Stimulated activated CD4-positive, alpha-beta T cell treated with anti-CD3 and anti-CD28 coated beads, Interleukin-4, amount 100 ng/mL, for 4 hours (primary cell): ENCODE measurements at regions not wholly inside any gene's neighbourhood (a gene's known extent, or its start where the extent isn't known, plus 50 kb on each side); places are given as distances from the start of the nearest gene placed in this dataset.

Source experiments
- DNase-seq, 2 experiments: peaks; one replicate each; pipeline ENCODE4 v3.0.0-alpha.2; 2020

GRCh38 chr22:49582678-49583077, 245.0 kb downstream of the BRD1 start:
- no peak for DNase-seq

DNA sequence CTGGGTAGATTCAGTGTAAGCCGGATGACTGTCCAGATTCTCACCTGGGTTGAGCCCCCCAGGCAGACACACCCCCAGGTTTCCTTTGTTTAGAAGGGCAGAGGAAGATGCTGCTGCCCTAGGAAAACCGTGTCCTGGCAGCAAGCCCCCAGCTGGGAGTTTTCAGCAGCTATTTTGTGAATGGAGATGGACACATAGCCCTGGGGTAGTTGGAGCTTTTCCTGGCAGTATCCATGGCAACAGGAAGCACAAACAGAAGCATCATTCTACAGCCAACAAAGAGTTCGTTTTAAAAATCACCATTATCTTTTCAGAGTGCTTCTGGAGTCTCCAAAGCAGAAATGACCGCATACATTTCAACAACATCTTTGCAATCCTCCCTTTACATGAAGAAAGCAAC, 245.5 kb downstream of the BRD1 start:
- DNase-seq, result no peak

DNA sequence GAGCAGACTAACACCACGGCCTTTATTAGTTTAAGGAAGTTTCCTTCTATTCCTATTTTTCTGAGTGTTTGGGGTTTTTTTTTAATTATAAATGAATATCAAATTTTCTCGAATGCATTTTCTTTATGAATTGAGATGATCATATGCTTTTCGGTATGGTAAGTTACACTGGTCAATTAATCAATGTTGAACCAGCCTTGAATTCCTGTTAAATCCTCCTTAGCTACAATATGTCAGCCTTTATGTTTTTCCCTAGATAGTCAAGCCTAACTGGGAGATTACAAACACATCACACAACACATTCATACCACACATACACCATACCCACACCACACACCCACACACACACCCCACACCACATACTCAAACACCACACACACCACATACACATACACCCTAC, 247.6 kb downstream of the BRD1 start:
- DNase-seq, result no peak

DNA sequence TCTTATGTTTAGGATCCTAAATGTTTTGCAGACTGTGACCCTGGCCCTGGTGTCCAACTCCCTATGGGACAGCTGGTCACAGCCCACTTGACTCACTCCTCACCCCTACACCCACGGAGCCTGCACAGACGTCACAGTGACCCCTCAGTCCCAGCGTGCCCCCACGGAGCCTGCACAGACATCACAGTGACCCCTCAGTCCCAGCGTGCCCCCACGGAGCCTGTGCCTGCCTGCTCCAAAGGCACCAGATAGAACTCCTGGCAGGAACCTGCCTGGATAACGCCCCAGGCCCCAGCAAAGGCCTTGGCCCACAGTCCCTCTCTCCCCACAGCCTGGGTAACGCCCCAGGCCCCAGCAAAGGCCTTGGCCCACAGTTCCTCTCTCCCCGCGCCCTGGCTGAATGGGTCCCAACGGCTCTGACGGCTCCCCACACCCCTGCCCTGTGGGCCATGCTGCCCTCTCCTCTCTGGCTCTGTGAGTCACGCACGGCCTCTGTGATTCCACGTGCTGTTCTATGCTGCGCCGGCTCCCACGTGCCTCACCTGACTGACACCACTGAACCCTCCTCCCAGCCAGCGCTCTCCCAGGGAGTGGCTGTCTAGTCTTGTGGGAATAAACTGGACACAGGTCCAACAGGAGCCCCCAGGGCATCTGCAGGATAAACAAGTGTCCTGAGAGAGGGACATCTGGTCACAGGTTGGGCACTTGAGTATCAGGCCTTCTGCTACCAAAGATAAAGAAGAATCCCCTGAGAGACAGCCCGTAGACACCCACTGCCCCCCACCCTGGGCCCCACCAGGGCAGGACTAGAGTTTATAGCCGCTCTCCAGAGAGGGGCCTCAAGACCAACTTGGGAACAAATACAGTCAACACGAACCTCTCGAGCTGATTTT, 250.3 kb downstream of the BRD1 start:
- DNase-seq, result no peak

GRCh38 chr22:49576241-49577141, 251.2 kb downstream of the BRD1 start:
- no peak for DNase-seq

DNA sequence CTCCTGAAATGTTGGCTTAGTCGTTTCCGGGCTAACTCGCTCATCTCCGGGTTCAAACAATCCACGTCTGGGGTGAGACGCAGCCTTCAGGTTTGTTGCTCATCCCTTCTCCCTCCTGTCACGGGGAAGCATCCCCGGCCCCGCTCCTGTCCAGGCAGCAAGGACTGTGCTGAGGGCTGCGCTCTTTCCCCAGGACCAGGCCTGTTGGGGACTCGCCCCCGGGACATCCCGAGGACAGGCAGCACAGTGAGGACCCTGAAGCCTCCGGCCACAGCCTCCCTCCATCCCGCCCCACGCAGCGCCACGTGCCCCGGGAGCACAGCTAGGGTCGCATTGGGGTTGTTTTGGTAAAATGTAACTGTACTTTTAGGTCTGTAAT, 252.0 kb downstream of the BRD1 start:
- no peak for DNase-seq

GRCh38 chr22:49574881-49575702, 252.6 kb downstream of the BRD1 start:
- DNase-seq, result no peak

DNA sequence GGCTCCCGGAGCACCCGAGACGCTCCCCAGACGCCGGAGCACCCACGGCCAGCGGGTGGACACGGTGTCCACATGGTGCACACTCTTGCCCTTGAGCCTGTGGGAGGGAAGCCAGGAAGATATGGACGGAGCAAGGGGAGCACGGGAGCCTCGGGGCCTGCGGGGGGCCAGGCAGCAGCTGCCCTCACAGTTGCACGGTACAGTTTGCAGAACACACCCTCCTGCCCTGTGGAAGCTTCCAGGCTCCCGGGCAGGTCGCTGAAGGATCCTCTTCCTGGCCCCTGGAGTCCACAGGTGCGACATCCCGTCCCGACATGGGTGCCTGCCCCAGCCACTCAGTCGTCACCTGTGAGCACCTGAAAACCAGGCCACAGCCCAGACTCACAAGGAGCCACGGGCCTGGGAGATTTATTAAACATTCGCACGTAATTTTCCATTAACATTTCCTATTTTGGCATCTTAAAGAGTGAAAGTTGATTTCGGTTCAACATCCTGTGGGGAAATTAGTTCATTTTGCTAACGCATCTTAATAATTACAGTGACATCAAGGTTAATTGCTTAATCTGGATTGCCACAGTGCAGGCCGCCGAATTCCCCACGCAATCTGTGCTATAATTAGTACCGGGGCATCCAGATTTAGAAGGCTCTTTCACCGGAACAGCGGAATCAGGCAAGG, 253.3 kb downstream of the BRD1 start:
- no peak for DNase-seq

DNA sequence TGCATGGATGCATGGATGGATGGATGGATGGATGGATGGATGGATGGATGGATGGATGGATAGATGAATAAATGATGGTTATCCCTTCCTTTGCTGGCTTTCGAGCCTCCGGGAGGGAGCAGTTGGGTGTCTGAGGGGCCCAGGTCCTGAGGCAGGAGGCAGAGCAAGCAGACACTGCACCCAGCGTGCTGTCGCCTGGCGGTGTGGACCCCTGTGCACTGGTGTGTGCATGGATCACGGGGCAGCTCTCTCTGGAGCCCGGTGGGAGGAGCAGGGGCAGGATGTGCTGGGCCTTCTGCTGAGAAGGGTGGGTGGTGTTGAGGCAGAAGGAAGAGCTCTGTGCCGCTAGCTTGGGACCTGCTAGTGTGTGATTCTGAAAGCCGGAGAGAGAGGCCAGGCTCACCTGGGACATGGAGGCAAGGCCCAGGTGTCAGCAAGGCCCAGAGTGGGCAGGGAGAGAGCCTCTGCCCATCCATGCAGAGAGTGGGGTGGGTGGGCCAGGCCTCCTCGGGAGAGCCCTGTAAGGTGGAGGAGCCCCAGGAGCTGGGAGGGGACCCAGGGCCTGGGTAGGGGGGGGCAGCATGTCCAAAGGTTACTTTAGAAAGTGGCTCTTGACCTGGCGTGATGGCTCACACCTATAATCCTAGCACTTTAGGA, 254.4 kb downstream of the BRD1 start:
- DNase-seq, result no peak

- DNase-seq, result no peak
Observed at GRCh38 chr22:49571326-49571725, 256.3 kb downstream of the BRD1 start.

DNA sequence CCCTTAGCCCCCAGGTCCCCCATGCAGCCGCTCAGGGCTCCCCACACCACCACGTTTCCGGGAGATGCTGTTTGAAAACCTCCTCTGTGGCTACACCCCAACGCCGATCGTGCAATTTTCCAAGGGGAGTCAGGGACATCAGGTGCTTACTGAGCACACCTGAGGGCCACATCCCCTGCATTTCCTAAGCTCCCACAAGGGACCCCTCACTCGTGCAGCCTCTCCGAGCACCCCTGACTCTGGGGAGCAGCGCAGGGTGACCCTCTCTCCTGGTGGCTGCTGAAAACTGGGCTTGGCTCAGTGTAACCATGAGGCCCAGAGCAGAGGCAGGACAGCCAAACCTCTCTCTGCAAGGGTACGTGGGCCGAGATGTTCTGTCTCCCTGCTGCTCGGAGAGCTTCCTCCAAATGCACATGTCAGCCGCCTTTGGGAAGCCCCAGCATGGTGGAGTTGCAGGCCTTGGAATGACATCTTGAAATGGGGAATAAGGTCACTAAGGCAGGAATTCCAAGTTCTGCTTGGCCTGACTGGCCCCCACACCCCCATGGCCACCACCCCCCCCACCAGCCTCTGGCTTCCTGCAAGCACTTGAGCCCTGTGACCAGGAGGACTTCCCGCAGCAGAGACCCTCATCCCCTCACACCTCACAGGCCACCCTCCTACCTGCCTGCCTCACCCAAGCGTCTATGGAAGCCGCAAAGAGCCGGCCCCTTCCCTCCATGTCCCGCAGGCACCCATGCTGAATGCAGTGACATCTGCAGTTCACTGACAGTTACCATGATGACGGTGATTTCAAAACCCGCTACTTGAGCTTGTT, 257.4 kb downstream of the BRD1 start:
- DNase-seq, result no peak

DNA sequence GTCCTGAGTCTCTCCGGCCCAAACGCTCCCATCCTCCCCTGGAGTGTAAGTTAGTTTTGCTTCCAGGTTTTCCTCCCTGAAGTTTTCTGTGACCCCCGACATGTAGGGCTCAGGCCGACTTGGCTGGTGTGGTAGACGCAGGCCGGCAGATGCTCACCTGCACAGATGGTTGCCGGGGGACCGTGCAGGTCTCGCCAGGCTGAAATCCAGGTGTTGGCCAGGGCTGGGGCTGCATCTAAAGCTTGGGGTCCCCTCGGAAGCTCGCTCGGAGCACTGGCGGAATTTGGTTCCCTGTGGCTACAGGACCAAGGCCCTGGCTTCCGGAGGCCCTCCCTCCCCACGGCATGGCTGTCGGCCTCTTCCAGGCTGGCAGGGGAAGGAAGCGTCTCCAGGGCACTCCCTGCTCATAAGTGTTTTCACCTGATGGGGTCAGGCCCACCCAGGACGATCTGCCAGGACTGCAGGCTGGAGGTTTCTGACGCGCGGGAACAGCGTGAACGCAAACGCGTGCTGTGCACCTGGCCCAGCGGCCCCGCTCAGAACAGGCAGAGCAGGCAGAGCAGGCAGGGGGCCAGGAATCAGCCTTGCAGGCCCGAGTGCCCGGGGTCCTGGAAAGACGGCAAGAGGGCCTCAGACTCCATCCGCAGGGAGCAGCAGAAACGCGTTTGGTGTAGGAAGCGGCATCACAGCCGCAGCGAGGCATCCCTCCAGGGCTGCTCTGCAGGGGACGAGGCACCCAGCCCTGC, 258.2 kb downstream of the BRD1 start:
- DNase-seq, result no peak

DNA sequence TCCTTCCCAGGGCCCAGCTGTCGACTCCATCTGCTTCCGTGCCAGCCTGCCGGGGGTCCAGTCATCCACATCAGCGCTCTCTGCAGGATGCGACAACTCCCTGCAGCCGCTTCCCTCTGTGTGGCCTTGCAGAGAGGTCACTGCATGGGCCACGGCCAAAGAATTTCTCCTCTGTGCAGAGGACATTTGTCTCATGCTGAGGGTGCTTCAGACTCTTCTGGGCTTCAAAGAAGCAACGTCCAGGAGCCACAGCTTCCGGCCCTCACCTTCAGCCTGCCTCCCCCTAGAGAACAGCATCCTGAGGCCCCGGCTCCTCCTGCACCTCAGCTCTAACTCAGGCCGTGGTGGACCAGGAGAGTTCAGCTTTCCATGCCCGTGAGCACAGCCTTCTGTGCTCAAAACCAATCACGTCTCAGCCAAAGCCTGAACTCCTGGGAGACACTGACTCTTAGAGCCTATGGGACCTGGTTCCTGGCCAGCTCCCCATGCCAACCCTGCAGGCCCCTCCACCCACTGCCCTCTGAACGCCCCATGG, 258.9 kb downstream of the BRD1 start:
- DNase-seq, result no peak

- no peak for DNase-seq
Observed at GRCh38 chr22:49567899-49568750, 259.5 kb downstream of the BRD1 start.

- DNase-seq, result no peak
Observed at GRCh38 chr22:49566693-49567092, 261.0 kb downstream of the BRD1 start.

DNA sequence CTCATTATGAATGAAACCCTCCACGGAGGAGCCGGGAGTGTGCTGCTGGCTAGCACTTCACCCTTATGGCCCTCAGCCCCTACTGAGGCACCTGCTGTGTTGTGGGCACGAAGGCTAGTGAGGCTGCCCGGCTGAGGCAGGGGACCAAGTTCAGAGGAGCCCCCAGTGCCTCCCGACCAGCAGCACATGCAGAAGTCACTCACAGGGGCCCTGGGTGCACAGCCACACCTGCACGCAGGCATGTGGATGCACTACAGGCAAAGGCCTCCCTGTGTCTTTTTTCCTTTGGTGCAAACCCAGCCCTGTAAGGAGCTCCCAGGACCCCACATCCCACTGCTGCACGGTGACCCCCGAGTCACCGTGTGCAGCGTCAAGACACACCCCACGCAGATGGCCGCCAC, 261.5 kb downstream of the BRD1 start:
- no peak for DNase-seq

DNA sequence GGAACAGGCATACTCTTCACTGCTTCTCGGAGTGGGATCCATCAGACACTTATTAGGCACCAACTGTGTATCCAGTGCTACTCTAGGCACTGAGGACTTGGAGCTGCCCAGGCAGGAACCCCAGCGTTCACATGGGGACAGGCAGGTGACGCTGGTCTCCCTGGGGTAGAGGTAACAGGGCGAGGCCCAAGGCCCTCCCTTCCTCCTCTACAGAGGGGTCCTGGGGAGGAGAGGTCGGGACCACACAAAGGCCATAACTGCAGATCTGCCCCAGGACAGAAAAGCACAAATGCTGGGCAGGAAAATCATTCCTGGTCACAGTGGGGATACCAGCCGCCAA, 262.2 kb downstream of the BRD1 start:
- DNase-seq, result no peak

- DNase-seq, result no peak
Observed at GRCh38 chr22:49564666-49565515, 262.8 kb downstream of the BRD1 start.
